Nucleus accumbens (tissue), 56 donors: ENCODE measurements at regions not wholly inside any gene's neighbourhood (a gene's known extent, or its start where the extent isn't known, plus 50 kb on each side); places are given as distances from the start of the nearest gene placed in this dataset.
A peak's percentile ranks its signal among the peaks of the same experiment; 100 is the strongest.
"Not testable (repeated sequence)": the region's sequence is repeated elsewhere in the genome, so short reads cannot be mapped to it uniquely, and the experiment has no call there.

Source experiments
- DNase-seq, 56 donors: peaks; one replicate each; lab custom pipeline; 2025; lab: John Stamatoyannopoulos, UW

- DNase-seq = no peak
Observed at GRCh38 chr5:71903808-71904207, 184.7 kb downstream of the CARTPT start.

GRCh38 chr5:71904852-71905251 lies 185.8 kb downstream of the CARTPT start:
- no peak for DNase-seq

GRCh38 chr5:71905834-71906711 lies 187.0 kb downstream of the CARTPT start:
- no peak for DNase-seq

DNA sequence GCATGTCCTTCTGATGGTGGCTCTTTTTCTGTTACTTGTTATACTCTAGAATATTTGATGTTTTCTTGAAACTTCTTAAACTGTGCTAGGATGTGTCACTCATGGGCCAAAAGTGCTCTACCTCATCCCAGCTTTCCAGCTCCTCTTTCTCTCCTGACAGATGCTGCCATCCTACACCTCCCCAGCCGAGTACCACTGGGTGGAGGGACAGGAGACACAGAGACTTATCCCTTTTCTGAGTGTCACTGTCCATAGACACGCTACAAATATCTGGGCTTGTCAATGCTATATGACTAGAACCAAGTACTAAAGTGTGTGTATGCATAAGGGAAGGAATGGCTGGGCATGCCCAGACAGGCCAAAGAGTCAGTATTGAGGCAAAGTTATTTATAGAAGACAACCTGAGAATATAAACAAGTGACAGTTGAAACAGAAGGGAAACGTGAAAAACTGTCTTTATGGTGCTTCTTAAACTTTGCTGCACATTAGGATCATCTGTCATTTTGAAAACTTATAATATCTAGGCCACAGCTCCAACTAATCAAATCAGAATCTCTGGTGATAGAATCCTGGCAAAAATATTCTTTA lies 188.0 kb downstream of the CARTPT start:
- DNase-seq = no peak

DNA sequence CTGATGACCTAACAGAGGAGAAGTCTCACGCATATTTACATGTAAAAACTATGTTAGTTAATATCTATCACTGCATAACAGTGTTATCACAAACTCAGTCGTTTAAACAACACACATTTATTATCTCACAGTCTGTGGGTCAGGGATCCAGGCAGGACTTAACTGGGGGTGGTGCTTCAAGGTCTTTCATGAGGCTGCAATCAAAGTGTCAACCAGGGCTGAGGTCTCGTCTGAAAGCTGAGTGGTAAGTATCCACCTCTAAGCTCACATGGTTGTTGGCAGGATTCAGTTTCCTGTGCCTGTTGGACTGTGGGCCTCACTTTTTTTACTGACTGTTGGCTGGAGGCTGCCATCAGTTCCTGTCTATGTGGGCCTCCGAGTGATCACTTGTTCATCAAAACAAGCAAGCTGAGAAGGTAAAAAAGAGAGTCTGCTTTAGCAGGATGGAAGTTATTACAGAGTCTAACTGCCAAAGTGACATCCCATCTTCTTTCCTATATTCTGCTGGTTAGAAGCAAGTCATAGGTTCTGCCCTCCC lies 188.6 kb downstream of the CARTPT start:
- no peak for DNase-seq

- DNase-seq = no peak
Observed at GRCh38 chr5:71910741-71911140, 191.7 kb downstream of the CARTPT start.

- no peak for DNase-seq
Observed at GRCh38 chr5:71912021-71912420, 192.9 kb downstream of the CARTPT start.

GRCh38 chr5:71914281-71914680 lies 193.0 kb upstream of the MAP1B start:
- DNase-seq = no peak

GRCh38 chr5:71922584-71923106 lies 184.6 kb upstream of the MAP1B start:
- no peak for DNase-seq

GRCh38 chr5:71923755-71924154 lies 183.5 kb upstream of the MAP1B start:
- DNase-seq = no peak

DNA sequence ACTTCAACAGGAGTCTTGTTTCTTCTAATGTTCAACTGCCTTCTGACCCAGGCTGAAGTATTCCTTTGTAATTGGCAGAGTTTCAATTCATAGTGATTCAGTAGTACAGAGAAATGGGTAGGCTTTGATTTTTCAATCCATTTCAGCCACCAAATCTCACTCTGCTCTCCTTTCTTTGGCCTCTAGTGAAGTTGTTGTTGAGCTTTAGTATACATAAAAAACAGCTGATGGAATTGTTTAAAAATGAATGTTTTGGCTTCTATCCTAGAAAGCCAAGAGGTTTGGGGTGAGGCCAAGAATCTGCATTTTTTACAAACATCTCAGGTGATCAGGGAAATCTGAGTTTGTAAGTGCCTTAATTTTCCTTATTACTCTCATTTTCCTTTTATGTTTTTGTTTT lies 182.9 kb upstream of the MAP1B start:
- DNase-seq = no peak

DNA sequence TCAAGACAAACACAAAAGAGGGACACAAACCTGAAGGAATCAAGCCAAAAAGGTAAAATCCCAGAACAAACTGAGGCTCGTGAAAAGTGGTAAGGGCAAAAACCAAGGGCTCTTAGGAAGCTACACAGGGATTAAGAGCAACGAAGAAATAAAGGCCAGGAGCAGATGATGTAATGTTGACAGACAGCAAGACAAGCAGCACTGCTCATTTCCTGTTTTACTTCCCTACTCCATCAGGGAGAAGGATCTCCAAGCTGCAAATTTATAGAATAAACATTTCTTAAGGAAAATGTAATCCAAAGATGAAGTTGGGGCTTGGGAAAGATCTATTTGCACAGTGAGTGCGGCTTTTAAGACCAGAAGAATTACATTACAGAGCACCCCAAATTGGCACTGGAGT lies 182.3 kb upstream of the MAP1B start:
- DNase-seq = no peak

DNA sequence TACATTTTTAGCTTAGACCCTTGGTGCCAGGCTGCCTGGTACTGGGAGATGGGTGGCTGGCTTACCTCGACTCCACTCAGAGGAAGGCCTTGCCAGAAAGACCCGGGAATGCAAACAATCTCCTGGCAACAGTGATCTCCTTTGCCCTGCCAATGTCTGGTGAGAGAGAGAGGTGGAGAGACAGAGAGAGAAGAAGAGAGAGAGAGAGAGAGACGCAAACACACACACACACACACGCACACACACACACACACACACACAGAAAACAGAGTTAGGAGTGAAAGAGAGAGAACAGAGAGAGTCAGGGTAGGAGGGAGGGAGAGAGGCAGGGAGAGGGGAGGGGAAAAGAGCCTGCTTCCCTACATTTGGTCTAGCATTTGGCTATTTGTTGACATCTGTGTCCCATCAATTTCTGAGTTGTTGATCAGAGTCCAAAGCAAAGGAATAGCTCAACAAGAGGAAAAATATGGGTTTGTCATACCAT lies 181.6 kb upstream of the MAP1B start:
- no peak for DNase-seq

DNA sequence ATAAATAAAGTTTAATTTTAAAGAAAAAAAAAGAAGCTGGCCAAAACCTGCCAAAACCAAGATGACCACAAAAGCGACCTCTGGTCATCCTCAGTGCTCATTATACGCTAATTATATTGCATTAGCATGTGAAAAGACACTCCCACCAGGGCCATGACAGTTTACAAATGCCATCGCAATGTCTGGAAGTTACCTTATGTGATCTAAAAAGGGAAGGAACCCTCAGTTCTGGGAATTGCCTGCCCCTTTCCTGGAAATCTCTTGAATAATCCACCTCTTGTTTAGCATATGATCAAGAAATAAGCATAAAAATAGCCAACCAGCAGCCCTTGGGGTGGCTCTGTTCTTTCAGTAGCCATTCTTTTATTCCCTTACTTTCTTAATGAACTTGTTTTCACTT lies 178.3 kb upstream of the MAP1B start:
- DNase-seq = no peak

GRCh38 chr5:71930554-71930953 lies 176.7 kb upstream of the MAP1B start:
- DNase-seq = not testable (repeated sequence)

DNA sequence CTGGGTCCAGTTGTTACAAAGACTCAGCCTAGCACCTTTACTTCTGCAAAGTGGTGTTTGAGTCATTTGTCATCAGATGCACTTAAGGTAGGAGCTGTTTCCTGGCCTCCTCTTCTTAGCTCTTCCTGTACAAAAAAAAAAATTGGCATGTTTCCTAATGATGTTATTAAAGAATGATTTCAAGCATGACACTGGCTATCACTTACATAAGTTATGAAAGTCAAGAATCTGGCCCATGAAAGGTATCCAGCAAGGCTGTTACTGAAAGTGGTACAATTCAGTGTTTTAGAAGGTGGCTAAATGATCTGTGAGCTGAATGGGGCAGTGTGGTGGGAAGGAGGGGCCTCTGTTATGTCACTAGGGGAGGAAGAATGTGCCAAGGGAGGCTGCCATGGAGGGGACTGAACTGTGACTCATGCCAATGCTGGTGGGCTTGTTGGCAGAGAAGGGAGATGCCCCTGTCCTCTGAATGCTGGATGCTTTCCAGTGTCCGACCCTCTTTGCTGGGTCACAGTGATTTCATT lies 175.1 kb upstream of the MAP1B start:
- peak in 1 of 56 donors; percentile 46 for DNase-seq

DNA sequence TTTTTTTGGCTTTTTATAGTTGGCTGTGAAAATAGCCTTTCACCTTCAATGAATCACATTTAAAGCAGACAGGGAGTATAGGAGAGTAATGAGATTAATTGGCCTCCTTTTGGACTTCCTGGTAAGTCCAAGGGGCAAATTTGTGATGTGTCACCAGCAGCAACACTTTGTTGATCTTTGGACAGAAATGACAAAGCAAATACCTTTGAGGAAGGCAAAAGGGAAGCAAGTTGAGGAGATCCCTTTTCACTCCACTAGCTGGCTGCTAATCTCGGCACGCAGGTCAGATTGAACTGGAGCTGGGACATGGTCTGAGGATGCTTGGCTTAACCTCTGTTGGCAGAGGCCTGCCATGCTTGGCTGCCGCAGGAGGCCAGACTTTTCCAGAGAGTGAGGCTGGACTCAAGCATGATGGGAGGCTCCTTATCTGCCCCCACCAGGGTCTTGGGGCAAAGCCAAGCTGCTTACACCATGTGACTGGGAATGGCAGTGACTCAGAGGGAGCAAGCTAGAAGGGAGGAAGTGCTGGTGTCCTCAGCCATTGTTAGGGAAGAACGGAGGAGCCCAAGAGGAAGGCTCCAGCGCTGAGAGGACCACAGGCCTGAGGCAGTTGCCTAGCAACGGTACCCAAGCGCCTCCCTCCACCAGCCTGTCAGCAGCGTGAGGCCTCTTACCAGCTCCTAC lies 174.5 kb upstream of the MAP1B start:
- DNase-seq = peak in 13 of 56 donors; percentile 3 to 81 (median 28)

- DNase-seq = no peak
Observed at GRCh38 chr5:71934322-71934721, 173.0 kb upstream of the MAP1B start.

DNA sequence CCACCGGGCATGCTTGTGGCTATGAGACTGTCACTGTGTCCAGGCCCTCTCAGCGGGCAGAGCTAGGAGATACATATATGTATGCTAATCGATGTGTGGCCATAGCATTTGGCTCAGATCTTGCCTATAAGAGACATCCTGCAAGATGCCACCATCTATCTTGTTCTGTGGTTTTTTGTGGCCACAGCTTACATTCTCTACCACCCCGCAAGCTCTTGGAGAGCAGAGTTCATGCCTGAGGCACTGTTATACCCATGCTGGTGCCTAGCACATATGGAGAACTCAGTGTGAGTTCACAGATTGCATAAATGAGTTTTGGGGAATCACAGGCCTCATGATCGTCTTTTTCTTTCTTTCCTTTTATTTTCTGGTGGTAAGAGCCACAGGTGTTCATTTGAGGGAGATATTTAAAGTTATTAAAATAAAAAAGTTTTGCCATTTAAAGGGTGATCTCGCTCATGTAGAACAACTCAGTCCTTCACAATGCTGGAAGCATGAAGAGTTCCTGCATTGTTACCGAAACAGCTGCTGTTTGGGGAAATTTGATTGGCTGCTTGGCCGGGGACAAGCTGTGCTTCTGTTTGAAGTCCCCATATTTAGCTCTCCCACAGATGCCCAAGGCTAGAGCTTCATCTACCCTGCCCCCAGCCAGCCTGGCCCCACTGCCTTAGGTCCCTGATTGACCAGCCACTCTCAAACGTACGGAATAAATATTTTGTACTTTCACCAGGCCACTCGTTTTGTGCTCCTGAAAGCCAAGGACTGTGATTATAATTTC lies 169.2 kb upstream of the MAP1B start:
- peak in 9 of 56 donors; percentile 0 to 52 (median 13) for DNase-seq

GRCh38 chr5:71938895-71939294 lies 168.4 kb upstream of the MAP1B start:
- peak in 1 of 56 donors; percentile 13 for DNase-seq
